Astrocyte (in vitro differentiated cells and primary cell): ENCODE measurements at regions not wholly inside any gene's neighbourhood (a gene's known extent, or its start where the extent isn't known, plus 50 kb on each side); places are given as distances from the start of the nearest gene placed in this dataset.

Experiments
- DNase-seq: peaks from one replicate; pipeline ENCODE4 v3.0.0-alpha.2; 2010; ENCODE audit warnings: low read depth
- FAIRE-seq: peaks from 2 replicates; lab custom pipeline; 2011; peaks lifted over from hg19 to GRCh38; lab: Jason Lieb, UNC
- H2AFZ ChIP-seq: 2 replicates; pipeline ENCODE4 v1.6.0; 2012; ENCODE audit warnings: low read depth, low read length, inconsistent platforms
- H3K27ac ChIP-seq: 2 replicates; pipeline ENCODE4 v1.5.1; 2011; ENCODE audit warnings: low read depth, low read length, inconsistent platforms
- H3K27me3 ChIP-seq: 2 replicates; pipeline ENCODE4 v1.6.0; 2011; ENCODE audit warnings: low read length, inconsistent platforms; ENCODE audit not compliant: insufficient read depth
- H3K36me3 ChIP-seq: 2 replicates; pipeline ENCODE4 v1.5.1; 2011; ENCODE audit warnings: low read length, inconsistent platforms; ENCODE audit not compliant: insufficient read depth
- H3K4me1 ChIP-seq: 2 replicates; pipeline ENCODE4 v1.5.1; 2011; ENCODE audit warnings: low read length, inconsistent platforms; ENCODE audit not compliant: insufficient read depth
- H3K4me2 ChIP-seq: 2 replicates; pipeline ENCODE4 v1.6.0; 2012; ENCODE audit warnings: low read length, inconsistent platforms
- H3K4me3 ChIP-seq: 2 replicates; pipeline ENCODE4 v1.5.1; 2011; ENCODE audit warnings: low read depth, mild to moderate bottlenecking, low read length, inconsistent platforms; ENCODE audit not compliant: insufficient read depth
- H3K79me2 ChIP-seq: 2 replicates; pipeline ENCODE4 v1.6.0; 2012; ENCODE audit warnings: mild to moderate bottlenecking, low read length, inconsistent platforms; ENCODE audit not compliant: insufficient read depth
- H3K9ac ChIP-seq: 2 replicates; pipeline ENCODE4 v1.6.0; 2012; ENCODE audit warnings: mild to moderate bottlenecking, low read length, inconsistent platforms
- H3K9me3 ChIP-seq: 2 replicates; pipeline ENCODE4 v1.5.1; 2012; ENCODE audit warnings: low read depth, mild to moderate bottlenecking, low read length, inconsistent platforms; ENCODE audit not compliant: insufficient read depth
- H4K20me1 ChIP-seq: 2 replicates; pipeline ENCODE4 v1.6.0; 2012; ENCODE audit warnings: low read length, inconsistent platforms; ENCODE audit not compliant: insufficient read depth
- H3K27ac Mint-ChIP-seq: one replicate; pipeline ENCODE4 v1.8.0; 2021; ENCODE audit warnings: mild to moderate bottlenecking, mixed read lengths; ENCODE audit not compliant: unreplicated experiment
- H3K27me3 Mint-ChIP-seq: one replicate; pipeline ENCODE4 v1.8.0; 2021; ENCODE audit warnings: low read depth, mixed read lengths; ENCODE audit not compliant: unreplicated experiment
- H3K36me3 Mint-ChIP-seq: one replicate; pipeline ENCODE4 v1.8.0; 2021; ENCODE audit warnings: low read depth, mixed read lengths; ENCODE audit not compliant: unreplicated experiment
- H3K4me1 Mint-ChIP-seq: one replicate; pipeline ENCODE4 v1.8.0; 2021; ENCODE audit warnings: low read depth, mixed read lengths; ENCODE audit not compliant: unreplicated experiment
- H3K4me3 Mint-ChIP-seq: one replicate; pipeline ENCODE4 v1.8.0; 2021; ENCODE audit warnings: mild to moderate bottlenecking, moderate library complexity, mixed read lengths; ENCODE audit not compliant: unreplicated experiment
- H3K9me3 Mint-ChIP-seq: one replicate; pipeline ENCODE4 v1.8.0; 2021; ENCODE audit warnings: mild to moderate bottlenecking, mixed read lengths; ENCODE audit not compliant: unreplicated experiment
- CTCF ChIP-seq: IDR thresholded peaks from 2 replicates; pipeline ENCODE4 v1.5.1; 2011; ENCODE audit warnings: low read depth, mild to moderate bottlenecking, inconsistent platforms, low read length, moderate library complexity; ENCODE audit not compliant: insufficient read depth
- EZH2 ChIP-seq: IDR thresholded peaks from 2 replicates; pipeline ENCODE4 v1.6.1; 2012; ENCODE audit warnings: mild to moderate bottlenecking, low read length, inconsistent platforms; ENCODE audit not compliant: insufficient read depth

DNA sequence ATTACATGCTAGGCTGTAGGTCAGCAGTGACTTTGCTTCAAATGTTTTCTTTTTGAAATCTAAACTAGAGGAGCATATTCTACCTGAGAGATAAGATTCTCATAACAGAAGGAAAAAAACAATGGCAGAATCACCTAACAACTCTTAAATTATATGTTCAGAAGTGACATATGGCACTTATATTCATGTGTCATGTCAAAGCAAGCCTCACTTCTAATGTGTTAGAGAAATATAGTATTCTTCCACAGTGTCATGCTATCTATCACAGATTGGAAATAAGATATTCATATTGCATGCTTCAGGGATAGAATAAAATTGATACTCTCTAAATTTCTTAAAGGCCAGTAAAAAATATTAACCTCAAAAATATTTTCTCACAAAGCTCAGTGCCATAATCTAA, 874.6 kb upstream of the PRMT6 start:
- no peaks in the 10 kb centered on the region for H3K4me1 Mint-ChIP-seq
- Histone ChIP-seq H3K9me3 (no peaks in the 10 kb centered on the region), H3K36me3 (no peaks in the 10 kb centered on the region), H3K4me1 (no peaks in the 10 kb centered on the region), H3K4me2 (no peak overlapping the region), H3K9ac (no peak overlapping the region), H3K79me2 (no peaks in the 10 kb centered on the region), H2AFZ (no peak overlapping the region), H3K27me3 (no peaks in the 10 kb centered on the region), H3K4me3 (no peak overlapping the region), H3K27ac (no peak overlapping the region), H4K20me1 (no peaks in the 10 kb centered on the region)
- no peaks in the 10 kb centered on the region for H3K27me3 Mint-ChIP-seq
- H3K27ac Mint-ChIP-seq: no peak overlapping the region
- H3K4me3 Mint-ChIP-seq: no peak overlapping the region
- DNase-seq (no peak), FAIRE-seq (no peak)
- H3K9me3 Mint-ChIP-seq: no peaks in the 10 kb centered on the region
- H3K36me3 Mint-ChIP-seq: no peaks in the 10 kb centered on the region
- TF ChIP-seq CTCF: no peak
- TF ChIP-seq EZH2: no peak

DNA sequence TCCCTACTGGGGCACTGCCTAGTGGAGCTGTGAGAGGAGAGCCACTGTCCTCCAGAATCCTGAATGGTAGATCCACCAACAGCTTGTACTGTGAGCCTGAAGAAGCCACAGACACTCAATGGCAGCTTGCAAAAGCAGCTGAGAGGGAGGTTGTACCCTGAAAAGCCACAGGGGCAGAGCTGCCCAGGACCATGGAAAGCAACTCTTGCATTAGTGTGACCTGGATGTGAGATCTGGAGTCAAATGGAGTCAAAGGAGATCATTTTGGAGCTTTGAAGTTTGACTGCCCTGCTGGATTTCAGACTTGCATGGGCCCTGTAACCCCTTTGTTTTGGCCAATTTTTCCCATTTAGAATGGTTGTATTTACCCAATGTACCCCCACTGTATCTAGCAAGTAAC, 871.4 kb upstream of the PRMT6 start:
- no peak overlapping the region for H3K4me3 Mint-ChIP-seq
- H3K27me3 Mint-ChIP-seq: no peaks in the 10 kb centered on the region
- no peaks in the 10 kb centered on the region for H3K36me3 ChIP-seq
- H3K27ac Mint-ChIP-seq: no peak overlapping the region
- no peaks in the 10 kb centered on the region for H3K9me3 Mint-ChIP-seq
- no peak overlapping the region for H3K9ac ChIP-seq
- no peaks in the 10 kb centered on the region for H3K4me1 ChIP-seq
- no peak overlapping the region for H3K4me3 ChIP-seq
- no peaks in the 10 kb centered on the region for H3K9me3 ChIP-seq
- H3K27me3 ChIP-seq: no peaks in the 10 kb centered on the region
- DNase-seq (no peak), FAIRE-seq (no peak)
- H3K4me2 ChIP-seq: no peak overlapping the region
- H2AFZ ChIP-seq: no peak overlapping the region
- no peaks in the 10 kb centered on the region for H3K36me3 Mint-ChIP-seq
- H3K79me2 ChIP-seq: no peaks in the 10 kb centered on the region
- H3K27ac ChIP-seq: no peak overlapping the region
- H3K4me1 Mint-ChIP-seq: no peaks in the 10 kb centered on the region
- no peaks in the 10 kb centered on the region for H4K20me1 ChIP-seq
- TF ChIP-seq CTCF (no peak), EZH2 (no peak)

GRCh38 chr1:106189780-106190179, 866.7 kb upstream of the PRMT6 start:
- Histone ChIP-seq H3K27ac (no peak overlapping the region), H3K4me3 (no peak overlapping the region), H3K4me1 (no peaks in the 10 kb centered on the region), H2AFZ (no peak overlapping the region), H3K9me3 (no peaks in the 10 kb centered on the region), H3K79me2 (no peaks in the 10 kb centered on the region), H3K36me3 (no peaks in the 10 kb centered on the region), H3K9ac (no peak overlapping the region), H3K4me2 (no peak overlapping the region), H4K20me1 (no peaks in the 10 kb centered on the region), H3K27me3 (no peaks in the 10 kb centered on the region)
- no peak for DNase-seq
- H3K36me3 Mint-ChIP-seq: no peaks in the 10 kb centered on the region
- no peak overlapping the region for H3K4me3 Mint-ChIP-seq
- H3K27me3 Mint-ChIP-seq: no peaks in the 10 kb centered on the region
- FAIRE-seq: no peak
- TF ChIP-seq EZH2 (no peak), CTCF (no peak)
- no peaks in the 10 kb centered on the region for H3K4me1 Mint-ChIP-seq
- peaks cover 10% of the 10 kb centered on the region for H3K9me3 Mint-ChIP-seq
- no peak overlapping the region for H3K27ac Mint-ChIP-seq
